HG03045 (cell line): ENCODE measurements at regions not wholly inside any gene's neighbourhood (a gene's known extent, or its start where the extent isn't known, plus 50 kb on each side); places are given as distances from the start of the nearest gene placed in this dataset.
"Not testable (repeated sequence)": the region's sequence is repeated elsewhere in the genome, so short reads cannot be mapped to it uniquely, and the experiment has no call there.

Experiments
- ATAC-seq: cut with Tn5 transposase; IDR thresholded peaks from one replicate; pipeline ENCODE4 v1.9.1; 2021; ENCODE audit warnings: mild to moderate bottlenecking, moderate library complexity; ENCODE audit not compliant: unreplicated experiment

- no peak for ATAC-seq
Measured at GRCh38 chr16:66035096-66035495, 331.4 kb upstream of the CDH5 start.

GRCh38 chr16:66032841-66033240 is 333.6 kb upstream of the CDH5 start:
- ATAC-seq, result no peak

- ATAC-seq, result no peak
Measured at GRCh38 chr16:66030036-66030435, 336.5 kb upstream of the CDH5 start.

GRCh38 chr16:66028510-66029216 is 337.8 kb upstream of the CDH5 start:
- no peak for ATAC-seq

- no peak for ATAC-seq
Measured at GRCh38 chr16:66026787-66027330, 339.6 kb upstream of the CDH5 start.

- ATAC-seq, result no peak
Measured at GRCh38 chr16:66026211-66026610, 340.3 kb upstream of the CDH5 start.

- ATAC-seq, result no peak
Measured at GRCh38 chr16:66025751-66026150, 340.7 kb upstream of the CDH5 start.

- ATAC-seq, result not testable (repeated sequence)
Measured at GRCh38 chr16:66024567-66024966, 341.9 kb upstream of the CDH5 start.

- ATAC-seq, result no peak
Measured at GRCh38 chr16:66023481-66023880, 343.0 kb upstream of the CDH5 start.

GRCh38 chr16:66020642-66021041 is 345.8 kb upstream of the CDH5 start:
- ATAC-seq, result no peak

- no peak for ATAC-seq
Measured at GRCh38 chr16:66020046-66020445, 346.4 kb upstream of the CDH5 start.

GRCh38 chr16:66019502-66019901 is 347.0 kb upstream of the CDH5 start:
- not testable (repeated sequence) for ATAC-seq

GRCh38 chr16:66014221-66014620 is 352.3 kb upstream of the CDH5 start:
- no peak for ATAC-seq

GRCh38 chr16:66013486-66013885 is 353.0 kb upstream of the CDH5 start:
- ATAC-seq, result no peak

- no peak for ATAC-seq
Measured at GRCh38 chr16:66008136-66008535, 358.4 kb upstream of the CDH5 start.

GRCh38 chr16:66007717-66008116 is 358.8 kb upstream of the CDH5 start:
- ATAC-seq, result no peak

GRCh38 chr16:66006485-66006884 is 360.0 kb upstream of the CDH5 start:
- no peak for ATAC-seq

- no peak for ATAC-seq
Measured at GRCh38 chr16:66004699-66005098, 361.8 kb upstream of the CDH5 start.

GRCh38 chr16:66003201-66003600 is 363.3 kb upstream of the CDH5 start:
- ATAC-seq, result no peak

- ATAC-seq, result no peak
Measured at GRCh38 chr16:66002601-66003000, 363.9 kb upstream of the CDH5 start.

- ATAC-seq, result no peak
Measured at GRCh38 chr16:66001432-66001831, 365.1 kb upstream of the CDH5 start.

GRCh38 chr16:65998443-65998842 is 368.0 kb upstream of the CDH5 start:
- no peak for ATAC-seq

GRCh38 chr16:65994291-65994690 is 372.2 kb upstream of the CDH5 start:
- no peak for ATAC-seq
